ENCODE measurements at regions not wholly inside any gene's neighbourhood (a gene's known extent, or its start where the extent isn't known, plus 50 kb on each side); places are given as distances from the start of the nearest gene placed in this dataset.

DNA sequence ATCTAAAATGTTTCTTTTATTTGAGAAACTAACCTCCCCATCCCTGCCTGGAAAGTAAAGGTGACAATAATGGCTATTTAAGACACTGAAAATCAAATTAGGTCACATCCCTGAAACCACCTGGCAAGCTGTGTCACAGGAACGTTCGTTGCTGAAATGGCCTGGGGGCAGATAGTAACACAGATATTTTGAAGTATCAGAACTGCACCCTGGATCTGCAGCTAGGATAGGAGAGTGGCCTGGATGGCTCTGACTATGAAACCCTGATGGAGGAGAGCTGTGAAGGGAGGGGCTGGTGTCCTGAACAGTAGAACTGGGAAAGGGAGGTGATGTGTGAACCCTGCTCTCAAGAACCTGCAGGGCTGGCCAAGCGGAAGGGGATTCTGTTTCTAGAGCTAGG lies 648.3 kb upstream of the CFAP20DC start:
- DNase-seq (ENCODE audit: low read depth) = no peak

DNA sequence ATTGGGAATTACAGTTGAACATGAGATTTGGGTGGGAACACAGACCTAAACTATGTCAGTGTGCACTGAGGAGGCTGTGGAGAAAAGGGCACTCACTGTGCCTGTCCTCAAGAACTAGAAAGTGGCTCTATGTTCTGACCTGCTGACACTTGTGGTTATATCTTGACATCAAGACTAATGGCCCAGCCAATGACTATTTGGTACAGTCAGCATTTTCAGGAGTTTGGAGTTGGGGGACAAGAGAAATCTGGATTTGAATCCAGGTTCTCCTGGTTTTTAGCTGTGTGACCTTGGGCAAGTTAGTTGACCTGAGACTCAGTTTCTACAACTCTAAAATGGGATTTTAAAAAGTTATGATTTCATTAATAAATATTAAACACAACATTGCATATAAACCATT lies 647.0 kb upstream of the CFAP20DC start:
- no peak for DNase-seq (ENCODE audit: low read depth)

DNA sequence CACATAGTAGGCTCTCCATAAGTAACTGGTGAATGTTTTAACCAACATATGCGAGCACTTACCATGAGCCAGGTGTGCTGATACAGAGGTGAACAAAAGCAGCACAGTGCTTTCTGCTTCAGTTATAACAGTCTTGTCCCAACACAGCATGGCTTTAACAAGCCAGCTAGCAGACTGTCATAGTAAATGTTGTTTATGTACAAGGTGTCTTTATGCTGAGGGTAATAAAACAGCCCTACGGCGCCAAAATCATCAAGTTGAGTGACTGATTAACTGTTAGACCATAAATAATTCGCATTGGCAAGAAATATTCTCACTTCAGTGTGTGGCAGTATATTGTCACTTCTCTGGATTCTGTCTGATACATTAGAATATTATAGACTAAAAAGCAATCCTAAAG lies 646.0 kb upstream of the CFAP20DC start:
- no peak for DNase-seq (ENCODE audit: low read depth)

DNA sequence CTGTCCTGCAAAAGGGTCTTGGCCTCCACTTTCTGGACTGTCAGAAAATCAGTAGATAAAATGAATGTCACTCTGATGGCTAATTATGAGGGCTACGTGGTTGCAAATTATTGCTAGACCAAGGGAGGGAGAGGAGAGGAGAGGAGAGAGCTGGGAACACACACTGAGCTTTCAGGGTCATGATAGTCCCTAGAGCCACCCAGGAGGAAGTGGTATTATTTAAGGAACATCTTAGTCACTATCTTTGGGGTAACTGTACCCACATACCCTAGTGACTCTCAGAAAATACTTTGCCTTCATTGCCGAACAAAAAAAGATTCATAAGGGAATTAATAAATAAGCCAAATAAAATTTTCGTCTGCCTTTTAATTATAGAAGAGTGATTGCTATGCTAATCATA lies 642.3 kb upstream of the CFAP20DC start:
- DNase-seq (ENCODE audit: low read depth) = no peak

DNA sequence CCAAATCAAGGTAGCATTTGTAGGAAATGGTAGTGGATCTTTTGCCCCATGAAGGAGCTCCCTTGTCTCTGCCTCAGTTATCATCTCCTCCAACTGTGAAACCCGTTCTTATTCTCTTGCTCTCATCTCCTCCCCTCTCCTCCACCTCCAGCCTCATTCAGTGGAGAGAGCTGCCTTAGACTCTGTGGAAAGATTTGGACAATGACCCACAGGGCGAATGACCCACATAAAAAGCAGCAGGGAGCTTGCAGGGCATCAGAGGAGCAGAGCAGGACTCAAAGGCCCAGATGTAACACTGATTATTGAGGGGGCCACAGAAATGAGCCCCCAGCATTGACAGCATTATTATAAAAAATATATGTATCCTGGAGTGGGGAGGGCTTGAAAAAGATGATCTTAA lies 641.1 kb upstream of the CFAP20DC start:
- no peak for DNase-seq (ENCODE audit: low read depth)

DNA sequence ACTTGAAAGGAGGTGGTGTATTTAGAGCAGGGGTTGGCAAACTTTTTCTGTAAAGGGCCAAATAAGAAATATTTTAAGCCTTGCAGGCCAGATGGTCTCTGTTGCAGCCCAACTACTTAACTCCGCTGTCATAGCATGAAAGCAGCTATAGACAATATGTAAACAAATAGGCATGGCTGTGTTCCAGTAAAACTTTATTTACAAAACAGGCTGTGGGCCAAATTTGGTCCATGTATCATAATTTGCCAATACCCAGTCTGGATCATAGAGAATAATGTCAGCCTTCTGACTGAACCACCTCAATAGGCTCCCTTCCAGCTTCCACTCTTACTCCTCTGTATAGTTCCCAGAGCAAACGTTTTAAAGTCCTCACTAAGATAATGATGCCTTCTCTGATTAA lies 638.8 kb upstream of the CFAP20DC start:
- DNase-seq (ENCODE audit: low read depth) = no peak

DNA sequence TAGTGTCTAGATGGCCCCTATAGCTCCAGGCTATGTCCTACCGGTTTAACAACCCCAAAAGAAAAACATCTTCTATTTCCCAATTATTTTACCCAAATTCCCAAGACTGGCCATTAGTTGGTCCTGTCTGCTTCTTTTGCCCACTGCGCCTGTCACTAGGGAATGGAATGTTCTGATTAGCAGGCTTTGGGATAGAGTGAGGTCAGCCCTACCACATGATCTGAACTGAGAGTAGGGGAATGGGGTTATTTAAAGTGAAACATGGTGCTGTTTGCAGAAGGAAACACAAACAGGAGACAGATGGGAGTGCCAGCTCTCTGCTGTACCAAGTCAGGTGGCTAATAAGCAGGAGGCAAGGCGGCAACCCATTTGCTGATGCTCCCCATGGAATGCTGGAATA lies 635.6 kb upstream of the CFAP20DC start:
- DNase-seq (ENCODE audit: low read depth) = no peak

DNA sequence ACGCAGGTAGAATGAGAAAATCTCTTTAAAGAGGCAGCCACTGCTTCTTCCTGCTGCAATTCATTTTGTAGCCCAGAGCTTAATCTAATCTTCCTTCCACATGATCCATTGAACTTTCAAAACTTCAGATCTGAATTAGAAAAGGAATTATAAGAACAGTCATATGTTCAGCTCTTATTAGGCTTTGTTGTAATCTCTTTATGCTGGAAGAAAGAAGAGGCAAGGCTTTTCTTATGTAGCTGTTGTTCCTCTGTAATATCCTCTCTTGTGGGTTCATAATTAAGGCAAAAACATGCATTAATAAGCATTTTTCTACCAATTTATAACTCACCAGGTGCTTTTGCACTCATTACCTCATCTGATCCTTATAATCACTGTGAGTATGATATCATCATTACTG lies 634.9 kb upstream of the CFAP20DC start:
- DNase-seq (ENCODE audit: low read depth) = no peak

DNA sequence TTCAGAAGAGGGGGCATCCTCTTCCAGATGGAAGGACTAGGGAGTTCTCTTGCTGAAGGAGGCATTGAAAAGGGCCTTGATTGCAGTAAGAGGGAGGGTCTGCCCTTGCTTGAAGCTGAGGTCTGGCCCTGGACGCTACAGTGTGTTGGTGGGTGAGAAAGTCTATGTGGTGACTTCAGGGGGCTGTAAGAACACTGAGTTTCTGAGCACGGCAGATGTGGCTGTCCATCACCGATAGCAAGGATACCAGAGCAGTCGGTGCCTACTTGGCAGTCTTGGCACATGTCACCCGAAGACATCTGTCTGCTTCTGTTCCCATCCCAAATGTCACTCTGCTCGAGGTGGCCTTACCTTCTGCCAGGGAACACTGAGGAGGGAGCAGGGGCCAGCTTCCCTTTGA lies 631.1 kb upstream of the CFAP20DC start:
- no peak for DNase-seq (ENCODE audit: low read depth)

DNA sequence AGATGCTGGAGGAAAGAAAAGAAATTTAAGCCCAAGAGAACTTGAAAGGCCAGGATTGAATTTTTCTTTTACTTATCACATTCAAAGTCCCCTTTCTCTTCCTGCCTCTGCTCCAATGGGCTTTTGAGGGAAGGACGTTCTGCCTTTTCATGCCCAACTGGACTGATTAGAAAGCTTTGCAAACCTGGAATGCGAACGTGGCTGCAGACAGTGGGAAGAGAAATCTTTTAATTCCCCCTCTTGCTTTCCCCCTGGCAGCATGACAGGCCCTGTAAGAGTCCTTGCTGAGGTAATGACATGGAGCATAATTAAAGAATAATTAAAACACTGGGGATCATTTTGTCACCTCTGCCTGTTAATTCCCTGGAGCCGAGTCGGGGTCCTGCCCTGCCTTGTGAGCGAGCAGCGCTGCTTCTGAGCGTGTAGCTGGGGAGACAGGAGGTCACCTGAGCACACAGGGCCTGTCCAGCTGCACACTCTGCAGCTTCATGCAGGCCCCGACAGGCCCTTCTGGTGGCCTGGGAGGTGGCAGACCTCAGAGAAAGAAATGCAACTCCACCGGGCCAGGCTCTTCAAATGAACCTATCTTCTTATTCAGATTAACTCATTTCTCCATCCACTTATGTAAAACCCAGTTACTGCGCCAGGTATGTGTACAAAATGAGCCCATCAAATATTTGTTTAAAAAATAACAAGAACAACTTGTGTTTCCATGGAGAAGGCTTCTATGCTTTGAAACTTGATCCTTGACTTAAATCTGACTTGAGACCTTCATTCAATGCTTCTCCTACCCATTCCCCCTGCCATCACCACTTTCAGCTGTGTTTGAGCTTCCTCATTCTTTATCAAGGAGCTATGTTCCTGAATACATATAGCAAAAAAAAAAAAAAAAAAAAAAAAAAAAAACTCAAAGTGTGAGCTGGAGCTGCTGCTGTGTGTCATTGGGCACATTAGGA lies 628.2 kb upstream of the CFAP20DC start:
- DNase-seq (ENCODE audit: low read depth) = no peak

DNA sequence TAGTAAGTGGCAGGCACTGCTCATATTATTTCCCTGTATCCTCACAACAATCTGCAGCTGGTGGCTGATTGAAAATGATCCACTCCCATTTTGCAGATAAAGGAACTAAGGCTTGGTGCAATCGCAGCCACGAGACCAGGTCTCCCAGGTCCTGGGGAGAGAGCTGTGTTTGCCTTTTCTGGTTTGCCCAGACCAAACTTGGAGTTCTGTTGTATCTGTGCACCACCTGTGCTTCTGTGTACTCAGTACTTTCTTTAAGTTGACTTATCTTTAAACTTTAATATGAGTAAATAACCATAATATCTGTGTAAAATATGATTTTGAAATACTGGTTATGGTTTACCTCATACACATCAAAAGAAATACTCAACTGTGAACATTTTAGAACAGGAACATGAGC lies 625.7 kb upstream of the CFAP20DC start:
- DNase-seq (ENCODE audit: low read depth) = no peak

DNA sequence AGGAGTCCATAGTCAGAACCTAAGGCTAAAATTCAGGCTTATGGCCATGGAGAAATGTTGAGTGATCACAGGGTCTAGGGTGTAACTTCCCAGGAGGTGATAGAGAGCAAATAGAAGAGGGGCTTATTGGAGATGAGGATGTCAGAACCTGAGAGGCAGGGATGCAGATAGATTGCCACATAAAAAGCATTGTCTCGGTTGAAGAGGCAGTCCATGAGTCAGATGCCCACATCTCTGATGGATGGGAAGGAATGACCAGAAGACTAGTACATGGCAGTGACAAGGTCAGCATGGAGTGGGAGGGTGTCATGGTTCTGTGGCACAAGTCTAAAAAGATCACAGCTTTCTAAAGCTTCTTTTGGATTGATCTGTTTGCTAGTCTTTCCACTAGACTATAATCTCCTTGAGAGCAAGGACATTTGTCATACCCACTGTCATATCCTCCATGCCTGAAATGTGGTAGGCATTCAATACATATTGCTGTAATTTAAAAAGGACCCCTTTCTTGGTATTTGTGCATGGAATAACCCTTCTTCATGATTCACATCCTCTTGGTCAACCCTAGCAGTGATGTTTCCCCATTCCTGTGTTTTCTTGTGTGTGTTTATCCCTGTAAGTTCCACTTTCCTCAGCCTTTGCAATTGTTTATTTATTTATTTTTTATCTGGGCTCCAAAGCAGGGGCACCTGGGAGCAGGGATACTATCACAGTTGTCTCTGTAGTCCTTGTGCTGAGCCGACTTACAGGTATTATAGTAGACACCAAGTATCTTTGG lies 613.4 kb upstream of the CFAP20DC start:
- DNase-seq (ENCODE audit: low read depth) = no peak

DNA sequence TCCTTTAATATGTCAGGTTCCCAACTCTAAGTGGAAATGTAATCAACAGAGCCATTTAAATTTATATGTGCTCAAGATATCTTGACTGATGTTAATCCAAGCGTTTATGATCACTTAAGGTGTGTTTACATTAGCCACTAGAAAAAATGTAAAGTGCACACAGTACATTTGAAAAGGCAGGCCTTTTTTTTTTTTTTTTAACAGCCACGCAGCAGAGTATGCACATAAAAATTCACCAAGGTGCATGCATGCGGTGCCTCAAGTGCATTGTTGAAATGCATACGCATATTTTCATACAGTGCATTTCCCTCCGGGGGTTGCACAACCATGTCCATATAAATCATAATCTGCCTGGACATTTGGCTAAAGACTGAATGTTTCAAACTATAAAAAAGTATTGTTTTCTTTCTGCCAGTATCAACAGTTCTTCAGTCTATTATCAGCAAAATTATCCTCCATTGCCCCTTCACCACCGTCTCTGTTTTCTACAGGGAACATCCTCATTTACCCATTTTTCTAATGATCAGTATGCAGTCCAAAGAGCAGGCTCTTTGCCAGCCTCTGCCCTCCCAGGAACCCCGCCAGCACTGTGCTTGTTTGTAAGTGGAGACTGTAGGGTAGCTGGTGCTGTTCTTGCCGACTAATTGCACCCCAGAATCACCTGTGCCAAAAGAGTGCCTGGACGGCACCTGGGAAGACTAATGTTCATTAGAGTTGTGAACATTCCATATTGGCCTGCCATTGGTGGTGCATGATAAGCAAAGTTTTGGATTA lies 611.2 kb upstream of the CFAP20DC start:
- no peak for DNase-seq (ENCODE audit: low read depth)

DNA sequence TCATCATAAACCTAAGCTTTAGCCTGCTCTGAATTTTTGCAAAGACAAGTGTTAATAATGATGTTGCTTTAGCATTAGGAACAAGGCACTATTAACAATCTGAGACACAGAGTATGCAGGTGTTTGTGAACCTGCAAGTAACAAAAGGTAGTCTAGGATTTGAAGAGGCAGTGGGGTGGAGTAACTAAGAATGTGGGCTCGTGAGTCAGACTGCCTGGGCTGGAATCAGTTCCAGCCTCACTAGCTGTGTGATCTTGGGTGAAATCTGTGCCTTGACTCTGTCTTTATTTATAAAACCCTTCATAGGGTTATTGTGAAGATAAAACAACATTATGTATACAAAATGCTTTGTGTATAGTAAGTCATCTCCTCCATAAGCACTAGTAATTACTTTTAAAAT lies 610.6 kb upstream of the CFAP20DC start:
- DNase-seq (ENCODE audit: low read depth) = no peak

DNA sequence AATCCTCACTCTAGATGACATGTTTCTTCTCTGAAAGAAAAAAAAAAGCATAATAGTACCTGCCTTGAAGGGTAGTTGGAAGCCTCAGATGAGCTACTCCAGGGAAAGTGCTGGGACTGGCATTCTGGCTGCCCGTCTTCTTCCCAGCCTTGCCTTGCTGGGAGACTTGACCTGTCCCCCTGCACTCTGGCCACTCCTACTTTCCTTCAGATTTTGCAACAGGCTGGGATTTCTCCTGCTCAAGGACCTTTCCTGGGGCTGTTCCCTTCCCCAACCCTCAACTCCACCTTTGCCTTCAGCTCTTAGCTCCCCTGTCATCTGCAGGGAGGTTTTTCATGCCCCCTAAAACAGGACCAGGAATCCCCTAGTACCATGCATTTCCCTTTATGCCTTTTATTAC lies 609.9 kb upstream of the CFAP20DC start:
- no peak for DNase-seq (ENCODE audit: low read depth)

DNA sequence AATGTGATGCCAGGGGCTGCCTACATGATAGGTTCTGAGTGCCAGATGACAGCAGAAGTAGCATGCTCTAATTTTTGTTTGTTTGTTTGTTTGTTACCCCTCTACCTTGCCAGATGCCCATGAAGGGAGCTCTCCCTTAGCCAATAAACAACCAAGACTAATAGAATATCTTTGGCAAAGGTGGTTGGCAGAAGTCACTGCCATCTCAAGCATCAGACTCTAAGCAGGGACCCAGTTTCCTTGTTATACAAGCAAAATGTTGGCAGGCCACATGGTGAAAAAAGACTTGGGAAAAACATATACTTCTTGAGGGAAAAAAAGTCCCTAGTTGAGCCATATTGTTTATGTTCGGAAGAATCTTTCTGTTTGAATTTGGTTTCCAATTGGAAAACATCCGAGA lies 609.0 kb upstream of the CFAP20DC start:
- DNase-seq (ENCODE audit: low read depth) = no peak

DNA sequence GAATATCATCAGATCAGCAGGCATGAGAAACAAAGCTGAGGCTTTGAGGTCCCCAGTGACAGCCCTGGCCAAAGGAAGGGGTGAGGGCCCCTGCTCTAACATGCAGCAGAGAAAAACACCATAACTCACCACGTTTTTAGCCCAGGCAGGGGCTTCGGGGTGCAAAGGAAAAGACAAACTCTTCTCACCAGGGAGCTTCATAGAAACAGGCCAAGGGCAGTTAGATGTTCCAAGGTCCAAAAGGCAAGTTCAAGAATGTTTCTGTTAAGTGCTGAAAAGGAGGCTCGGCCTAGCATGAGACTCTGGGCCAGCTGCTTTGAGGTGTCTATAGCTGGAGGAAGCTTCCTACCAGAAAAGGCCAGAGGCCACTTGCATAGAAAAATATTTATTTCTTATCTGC lies 608.4 kb upstream of the CFAP20DC start:
- DNase-seq (ENCODE audit: low read depth) = no peak

DNA sequence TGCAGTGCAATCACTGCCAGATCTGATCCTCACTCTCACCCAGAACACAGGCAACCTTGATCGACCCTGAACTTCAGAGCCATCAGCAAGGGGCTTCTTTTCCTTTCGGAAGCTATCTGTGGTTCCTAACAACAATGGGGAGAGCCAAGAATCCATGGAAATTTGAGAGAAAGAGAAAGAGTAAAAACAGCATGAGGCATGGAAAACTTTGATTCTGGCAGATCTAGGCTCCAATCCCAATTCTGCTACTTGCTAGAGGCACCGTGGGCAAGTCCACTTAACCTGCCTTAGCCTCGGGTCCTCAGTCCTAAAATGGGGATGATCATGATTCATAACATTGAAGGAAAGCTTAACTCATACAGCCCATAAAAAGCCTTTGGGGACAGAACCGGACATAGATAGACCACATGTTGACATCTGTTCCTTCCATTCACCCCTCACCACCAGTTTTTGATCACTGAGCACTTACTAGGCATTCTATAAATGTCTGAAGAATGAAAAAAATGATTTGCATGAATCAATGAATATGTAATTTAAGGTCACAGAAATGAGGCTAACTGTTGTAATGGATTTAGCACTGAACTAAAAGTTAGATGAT lies 605.7 kb upstream of the CFAP20DC start:
- DNase-seq (ENCODE audit: low read depth) = no peak

DNA sequence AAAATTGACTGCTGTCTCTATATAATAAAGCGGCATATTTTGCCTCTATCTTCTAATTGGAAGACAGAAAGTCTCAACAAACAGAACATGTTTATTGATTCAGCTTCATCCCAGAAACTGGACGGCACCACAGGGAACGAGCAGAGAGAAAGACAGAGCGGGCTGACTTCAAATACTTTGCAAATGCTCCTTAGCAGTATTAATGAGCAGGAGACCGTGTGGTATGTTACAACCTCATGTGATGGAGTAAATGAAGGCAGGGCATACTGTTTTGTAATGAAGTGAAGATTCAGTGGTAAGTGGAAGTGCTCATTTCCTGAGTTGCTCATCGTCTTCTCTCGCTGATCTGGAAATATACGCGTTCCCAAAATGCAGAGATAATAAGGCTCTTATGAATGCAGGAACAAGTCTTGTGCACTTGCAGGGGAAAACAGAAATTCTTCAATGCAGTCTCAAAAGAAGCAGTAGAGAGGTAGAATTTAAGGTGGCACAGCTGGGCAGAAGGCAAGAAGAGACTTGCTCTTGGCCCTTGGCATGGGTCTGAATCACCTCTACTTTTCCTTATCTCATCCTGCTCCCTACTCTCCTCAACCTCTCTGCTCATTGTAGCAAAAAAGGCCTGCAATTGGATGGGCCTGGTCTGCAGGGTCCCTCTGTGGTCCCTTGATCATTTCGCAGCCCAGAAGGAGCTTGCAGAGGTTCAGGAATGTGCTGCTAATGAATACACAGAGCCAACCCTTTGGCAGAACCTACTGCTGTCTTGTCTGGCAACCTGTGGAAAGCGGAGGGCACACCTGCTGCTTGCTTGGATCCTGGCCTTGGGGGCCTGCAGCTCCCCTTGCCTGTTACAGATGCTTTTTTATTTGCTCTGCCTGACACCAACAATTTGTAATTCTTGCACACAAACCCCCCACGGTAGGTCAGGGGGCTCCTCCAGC lies 604.9 kb upstream of the CFAP20DC start:
- no peak for DNase-seq (ENCODE audit: low read depth)

DNA sequence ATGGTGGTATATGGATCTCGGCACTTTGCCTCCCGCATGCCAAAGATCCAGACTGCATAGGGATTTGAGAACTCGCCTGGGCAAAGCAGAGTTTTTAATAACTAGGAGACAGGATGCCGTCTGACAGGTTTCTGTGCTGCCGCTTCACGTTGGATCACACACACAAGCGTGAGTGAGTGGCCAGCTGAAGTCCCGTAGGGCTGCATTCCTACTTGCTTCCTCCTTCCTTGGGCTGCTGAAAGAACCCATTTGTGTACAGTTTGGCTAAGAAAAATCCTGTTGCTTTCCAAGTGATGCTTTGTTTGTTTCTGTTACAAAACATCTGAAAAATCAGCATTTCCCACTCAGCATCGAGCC lies 604.3 kb upstream of the CFAP20DC start:
- no peak for DNase-seq (ENCODE audit: low read depth)
